GM23248 (cell line): ENCODE measurements at regions not wholly inside any gene's neighbourhood (a gene's known extent, or its start where the extent isn't known, plus 50 kb on each side); places are given as distances from the start of the nearest gene placed in this dataset.

Source experiments
- EZH2 ChIP-seq: fragments of 200-600 bp; sonication (generic); IDR thresholded peaks from 2 replicates; pipeline ENCODE4 v1.6.1; 2018; ENCODE audit warnings: antibody characterized with exemption, mild to moderate bottlenecking; ENCODE audit not compliant: insufficient read depth, poor library complexity, severe bottlenecking
- EZH2phosphoT487 ChIP-seq: fragments of 200-600 bp; sonication (generic); IDR thresholded peaks from 2 replicates; pipeline ENCODE4 v1.6.1; 2018; ENCODE audit warnings: antibody characterized with exemption, moderate library complexity, mild to moderate bottlenecking, low read depth; ENCODE audit not compliant: insufficient read depth

DNA sequence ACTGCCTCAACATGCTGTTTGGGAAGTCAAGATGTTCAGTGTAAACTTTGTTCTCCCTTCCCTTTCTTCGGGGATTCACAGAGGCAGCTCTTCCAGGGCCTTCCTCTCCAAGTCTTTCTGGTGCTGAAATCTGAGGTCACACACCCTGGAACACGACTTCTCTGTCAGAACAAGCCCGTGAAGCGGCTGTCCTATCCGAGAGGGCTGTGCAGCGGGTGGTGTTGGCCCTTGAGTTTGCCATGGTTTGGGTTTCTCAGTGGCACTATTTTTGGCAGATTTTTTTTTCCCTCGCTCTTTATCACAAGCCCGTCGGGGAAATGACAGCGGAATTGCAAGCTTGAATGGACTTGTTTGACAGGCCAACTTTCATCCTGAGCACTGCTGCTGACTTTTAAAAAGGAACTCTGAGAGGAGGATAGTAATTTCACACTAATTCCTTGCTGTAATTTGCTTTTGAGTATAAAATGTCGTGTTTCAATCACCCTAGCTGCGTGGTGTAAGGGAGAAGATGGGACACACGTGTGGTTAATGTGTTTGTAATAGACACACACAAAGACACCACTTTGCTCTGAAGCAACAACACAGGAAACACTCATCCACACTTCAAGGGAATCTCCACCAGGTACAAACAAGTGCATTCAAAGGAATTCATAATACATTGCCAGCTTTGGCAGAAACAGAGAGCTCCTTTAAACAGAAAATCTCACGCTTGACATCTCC, 60.1 kb upstream of the TARBP1 start:
- TF ChIP-seq EZH2phosphoT487 = no peak
- TF ChIP-seq EZH2 = no peak
